ENCODE measurements at regions not wholly inside any gene's neighbourhood (a gene's known extent, or its start where the extent isn't known, plus 50 kb on each side); places are given as distances from the start of the nearest gene placed in this dataset.

DNA sequence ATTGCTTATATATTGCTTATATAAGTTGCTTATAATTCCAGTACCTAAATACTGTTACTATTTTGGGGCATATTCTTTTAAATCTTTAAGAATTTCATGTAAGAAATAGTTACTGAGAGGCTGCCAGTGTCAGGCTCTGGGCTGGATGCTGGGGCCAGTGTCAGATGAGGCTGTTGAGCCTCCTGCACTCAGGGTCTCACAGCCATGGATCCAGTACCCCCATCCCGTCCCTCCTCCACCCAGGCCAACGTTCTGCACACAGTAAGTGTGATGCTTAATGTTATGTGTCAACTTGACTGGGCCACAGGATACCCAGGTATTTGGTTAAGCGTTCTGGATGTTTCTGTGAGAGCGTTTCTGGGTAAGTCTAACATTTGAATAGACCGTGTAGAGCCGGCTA is 119.5 kb upstream of the PMEPA1 start:
- DNase-seq = no peak
- no peaks in the 10 kb centered on the region for H3K9me3 ChIP-seq (ENCODE audit: severe bottlenecking)
- TF ChIP-seq CTCF (IDR thresholded peaks at IDR 0.05; ENCODE audit: low read depth, low read length) = no peak
- H3K36me3 ChIP-seq = no peaks in the 10 kb centered on the region
- no peak overlapping the region for H3K27ac ChIP-seq
- H3K27me3 ChIP-seq (ENCODE audit: insufficient read depth, low read depth, severe bottlenecking) = no peaks in the 10 kb centered on the region
- H3K4me3 ChIP-seq (ENCODE audit: low read depth, low read length) = no peak overlapping the region

GRCh38 chr20:57828696-57829095 is 118.9 kb upstream of the PMEPA1 start:
- H3K27ac ChIP-seq = no peak overlapping the region
- DNase-seq = no peak
- H3K27me3 ChIP-seq (ENCODE audit: insufficient read depth, low read depth, severe bottlenecking) = no peaks in the 10 kb centered on the region
- no peak for TF ChIP-seq CTCF (IDR thresholded peaks at IDR 0.05; ENCODE audit: low read depth, low read length)
- no peak overlapping the region for H3K4me3 ChIP-seq (ENCODE audit: low read depth, low read length)
- H3K9me3 ChIP-seq (ENCODE audit: severe bottlenecking) = no peaks in the 10 kb centered on the region
- no peaks in the 10 kb centered on the region for H3K36me3 ChIP-seq

DNA sequence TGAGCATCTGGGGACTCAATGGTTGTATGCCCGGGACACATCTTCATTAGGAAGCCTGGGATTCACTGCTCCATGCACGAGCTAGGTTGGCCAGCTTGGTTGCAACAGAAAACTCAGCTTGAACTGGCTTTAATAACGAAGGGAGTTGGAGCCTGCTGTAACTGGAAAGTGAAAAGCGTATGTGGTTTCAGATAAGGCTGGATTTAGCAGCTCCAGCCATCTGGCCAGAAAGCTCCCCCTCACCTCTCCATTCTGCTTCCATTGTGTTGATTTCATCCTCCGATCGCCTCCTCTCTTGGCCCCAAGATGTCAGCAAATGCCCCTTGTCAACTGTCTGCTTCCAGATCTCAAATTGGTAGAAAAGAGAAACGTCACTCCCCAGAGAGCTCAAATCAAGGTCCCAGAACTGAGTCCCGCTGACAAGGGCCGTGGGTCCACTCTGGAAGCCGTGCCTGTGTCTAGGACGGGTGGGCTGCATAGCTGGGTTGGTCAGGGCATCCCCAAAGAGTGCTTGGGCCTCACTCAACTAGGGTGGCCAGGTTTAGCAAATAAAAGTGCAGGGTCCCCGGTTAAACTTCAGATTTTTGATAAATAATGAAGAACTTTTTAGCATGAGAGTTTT is 117.0 kb upstream of the PMEPA1 start:
- no peaks in the 10 kb centered on the region for H3K9me3 ChIP-seq (ENCODE audit: severe bottlenecking)
- H3K4me3 ChIP-seq (ENCODE audit: low read depth, low read length) = no peak overlapping the region
- TF ChIP-seq CTCF (IDR thresholded peaks at IDR 0.05; ENCODE audit: low read depth, low read length) = 0 out of 2 replicates have a peak, but pooled peaks have one; percentile 28
- no peaks in the 10 kb centered on the region for H3K27me3 ChIP-seq (ENCODE audit: insufficient read depth, low read depth, severe bottlenecking)
- H3K36me3 ChIP-seq = no peaks in the 10 kb centered on the region
- peak; percentile 77 for DNase-seq
- H3K27ac ChIP-seq = peak overlapping the region; percentile 49

GRCh38 chr20:57824909-57825308 is 115.1 kb upstream of the PMEPA1 start:
- Histone ChIP-seq H3K36me3 (no peaks in the 10 kb centered on the region), H3K4me3 (ENCODE audit: low read depth, low read length) (no peak overlapping the region), H3K27ac (no peak overlapping the region), H3K9me3 (ENCODE audit: severe bottlenecking) (no peaks in the 10 kb centered on the region), H3K27me3 (ENCODE audit: insufficient read depth, low read depth, severe bottlenecking) (no peaks in the 10 kb centered on the region)
- TF ChIP-seq CTCF (IDR thresholded peaks at IDR 0.05; ENCODE audit: low read depth, low read length) = no peak
- no peak for DNase-seq

DNA sequence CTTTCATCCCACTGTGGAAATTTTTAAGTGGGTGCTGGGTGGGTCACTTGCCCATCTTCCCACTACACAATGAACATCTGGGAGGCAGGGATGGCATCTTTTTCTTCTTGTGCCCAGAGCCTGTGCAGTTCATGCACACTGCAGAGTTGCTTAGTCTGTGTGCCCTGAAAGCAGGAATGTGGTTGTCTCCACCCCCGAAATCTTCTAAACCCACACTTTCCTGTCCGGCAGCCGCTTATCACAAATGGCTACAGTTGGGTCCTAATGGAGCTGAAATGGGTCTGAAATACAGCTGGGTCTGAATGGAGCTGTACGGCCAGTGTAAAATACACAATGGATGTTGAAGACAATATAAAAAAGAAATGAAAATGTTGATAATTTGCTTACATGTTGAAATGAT is 112.1 kb upstream of the PMEPA1 start:
- H3K27ac ChIP-seq = no peak overlapping the region
- no peaks in the 10 kb centered on the region for H3K36me3 ChIP-seq
- no peaks in the 10 kb centered on the region for H3K27me3 ChIP-seq (ENCODE audit: insufficient read depth, low read depth, severe bottlenecking)
- DNase-seq = no peak
- no peaks in the 10 kb centered on the region for H3K9me3 ChIP-seq (ENCODE audit: severe bottlenecking)
- no peak overlapping the region for H3K4me3 ChIP-seq (ENCODE audit: low read depth, low read length)
- TF ChIP-seq CTCF (IDR thresholded peaks at IDR 0.05; ENCODE audit: low read depth, low read length) = no peak

Measured in WERI-Rb-1 (cell line).